Mesenteric fat pad (tissue), 1 donor: ENCODE measurements at regions not wholly inside any gene's neighbourhood (a gene's known extent, or its start where the extent isn't known, plus 50 kb on each side); places are given as distances from the start of the nearest gene placed in this dataset.

ENCODE experiments used
- DNase-seq: peaks from one replicate; pipeline ENCODE4 v3.0.0-alpha.2; 2020; ENCODE audit warnings: low spot score
- donor health status: DM: yes; HTN: yes; CAD: no.

DNA sequence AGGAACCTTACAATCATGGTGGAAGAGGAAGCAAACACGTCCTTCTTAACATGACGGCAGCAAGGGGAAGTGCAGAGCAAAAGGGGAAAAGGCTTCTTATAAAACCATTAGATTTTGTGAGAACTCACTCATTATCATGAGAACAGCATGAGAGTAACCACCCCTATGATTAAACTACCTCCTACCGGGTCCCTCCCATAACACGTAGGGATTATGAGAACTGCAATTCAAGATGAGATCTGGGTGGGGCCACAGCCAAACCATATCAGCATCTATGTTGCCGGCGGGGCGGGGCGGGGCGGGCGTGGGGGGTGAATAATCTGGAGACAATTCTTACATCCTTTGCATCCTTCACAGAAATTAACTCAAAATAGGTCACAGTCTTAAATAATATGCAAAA, 58.8 kb upstream of the GFPT2 start:
- peak; percentile 14 for DNase-seq

DNA sequence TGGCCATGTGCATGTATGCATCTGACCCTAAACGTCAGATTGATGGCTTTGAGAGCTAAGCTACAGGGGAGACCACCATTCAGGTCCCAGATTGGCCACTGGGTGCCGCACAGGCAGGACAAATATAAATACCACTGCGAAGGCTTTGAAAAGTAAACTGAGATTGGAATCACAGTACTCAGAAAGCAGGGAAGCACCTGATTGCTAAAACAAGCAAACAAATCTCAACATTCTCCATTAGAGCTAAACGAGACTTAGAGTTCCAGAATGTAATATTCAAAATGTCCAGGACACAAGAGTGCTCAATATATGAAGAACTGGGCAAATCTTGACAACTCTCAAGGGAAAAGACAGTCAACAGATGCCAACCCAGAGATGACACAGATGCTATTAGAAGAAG, 61.0 kb upstream of the GFPT2 start:
- DNase-seq: peak; percentile 26

DNA sequence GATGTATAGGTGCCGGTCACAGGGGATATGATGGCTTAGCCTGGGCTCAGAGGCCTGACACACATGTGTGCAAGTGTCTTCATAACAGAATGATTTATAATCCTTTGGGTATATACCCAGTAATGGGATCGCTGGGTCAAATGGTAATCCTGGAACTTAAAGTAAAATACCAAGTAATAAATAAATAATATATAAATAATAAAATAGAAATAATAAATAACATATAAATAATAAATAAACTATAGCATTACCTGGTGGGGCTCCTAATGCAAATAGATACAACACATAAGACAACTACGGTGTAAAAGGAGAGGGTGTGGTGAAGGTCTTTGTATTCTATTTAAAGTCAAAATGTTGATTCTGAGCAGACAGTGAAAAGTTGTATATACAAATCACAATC, 68.5 kb upstream of the GFPT2 start:
- peak; percentile 33 for DNase-seq

DNA sequence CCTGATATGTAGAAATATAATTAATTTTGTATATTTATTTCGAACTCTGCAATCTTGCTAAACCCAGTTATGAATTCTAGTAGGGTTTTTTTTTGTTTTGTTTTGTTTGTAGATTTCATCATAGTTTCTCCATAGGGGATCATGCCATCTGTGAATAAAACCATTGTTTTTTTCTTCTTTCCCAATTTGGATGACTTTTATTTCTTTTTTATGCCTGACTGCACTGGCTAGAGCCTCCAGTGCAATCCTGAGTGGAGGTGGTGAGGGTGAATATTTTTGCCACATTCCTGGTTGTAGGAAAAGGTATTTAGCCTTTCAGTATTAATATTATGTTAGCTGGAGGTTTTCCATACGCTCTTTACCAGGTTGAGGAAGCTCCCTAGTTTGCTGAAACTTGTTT, 70.0 kb upstream of the GFPT2 start:
- no peak for DNase-seq

DNA sequence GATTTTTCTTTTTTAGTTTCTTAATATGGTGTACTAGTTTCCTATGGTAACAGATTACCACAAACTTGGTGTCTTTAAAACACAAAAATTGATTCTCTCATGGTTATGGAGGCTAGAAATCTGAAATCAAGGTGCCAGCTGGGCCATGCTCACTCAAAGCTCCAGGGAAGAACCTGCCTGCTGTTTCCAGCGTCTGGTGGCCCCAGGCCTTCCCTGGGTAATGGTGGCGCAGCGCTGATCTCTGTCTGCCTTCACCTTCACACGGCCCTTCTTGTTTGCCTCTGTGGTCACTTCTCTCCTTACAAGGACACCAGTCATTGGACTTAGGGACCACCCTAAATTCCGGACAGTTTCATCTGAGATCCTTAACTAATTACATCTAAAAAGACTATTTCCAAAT, 70.5 kb upstream of the GFPT2 start:
- peak; percentile 35 for DNase-seq

DNA sequence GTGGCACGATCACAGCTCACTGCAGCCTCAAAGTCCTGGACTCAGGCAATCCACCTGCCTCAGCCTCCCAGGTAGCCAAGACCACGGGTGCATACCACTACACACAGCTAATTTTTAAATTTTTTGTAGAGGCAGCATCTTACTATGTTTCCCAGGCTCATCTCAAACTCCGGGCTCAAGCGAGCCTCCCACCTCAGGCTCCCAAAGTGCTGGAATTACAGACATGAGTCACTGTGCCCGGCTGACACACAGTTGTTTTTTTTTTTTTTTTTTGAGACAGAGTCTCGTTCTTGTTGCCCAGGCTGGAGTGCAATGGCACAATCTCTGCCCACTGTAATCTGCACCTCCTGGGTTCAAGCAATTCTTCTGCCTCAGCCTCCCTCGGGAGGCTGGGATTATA, 70.1 kb upstream of the CNOT6 start:
- DNase-seq: peak; percentile 49

DNA sequence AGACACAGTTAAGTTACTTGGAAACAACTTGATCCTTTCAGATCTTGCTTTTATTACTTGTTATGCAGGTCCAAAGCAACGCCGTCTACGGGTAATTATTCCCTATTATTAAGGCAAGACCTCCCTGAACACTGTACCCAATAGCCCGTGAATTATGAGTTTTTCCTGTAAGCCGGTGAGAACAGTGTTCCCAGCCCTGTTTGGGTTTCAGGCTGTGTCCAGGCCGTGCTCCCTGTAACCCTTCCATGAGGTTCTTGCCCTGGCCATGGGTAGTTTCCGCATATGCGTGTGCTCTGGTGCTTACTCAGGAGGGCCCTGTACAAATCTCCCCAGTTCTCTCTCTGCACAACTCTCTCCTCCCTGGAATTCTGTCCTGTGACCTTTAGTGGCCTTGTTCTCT, 65.6 kb upstream of the CNOT6 start:
- no peak for DNase-seq

- no peak for DNase-seq
Observed at GRCh38 chr5:180431932-180432331, 62.2 kb upstream of the CNOT6 start.

DNA sequence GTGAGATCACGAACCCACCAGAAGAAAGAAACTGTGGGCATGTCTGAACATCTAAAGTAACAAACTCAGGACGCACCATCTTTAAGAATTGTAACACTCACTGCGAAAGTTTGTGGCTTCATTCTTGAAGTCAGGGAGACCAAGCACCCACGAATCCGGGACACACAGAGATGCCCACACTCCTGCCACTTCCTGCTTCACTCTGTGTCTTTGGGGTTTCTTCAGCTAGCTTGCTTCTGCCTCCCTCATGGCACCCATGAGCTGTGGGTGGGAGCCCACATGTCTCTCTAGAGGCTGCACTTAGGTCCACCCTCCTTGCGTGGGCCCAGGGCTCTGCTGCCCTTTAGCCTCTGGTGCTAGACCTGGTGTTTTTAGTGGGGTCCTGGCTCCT, 61.2 kb upstream of the CNOT6 start:
- DNase-seq: no peak

- DNase-seq: peak; percentile 69
Observed at GRCh38 chr5:180435594-180435993, 58.6 kb upstream of the CNOT6 start.

DNA sequence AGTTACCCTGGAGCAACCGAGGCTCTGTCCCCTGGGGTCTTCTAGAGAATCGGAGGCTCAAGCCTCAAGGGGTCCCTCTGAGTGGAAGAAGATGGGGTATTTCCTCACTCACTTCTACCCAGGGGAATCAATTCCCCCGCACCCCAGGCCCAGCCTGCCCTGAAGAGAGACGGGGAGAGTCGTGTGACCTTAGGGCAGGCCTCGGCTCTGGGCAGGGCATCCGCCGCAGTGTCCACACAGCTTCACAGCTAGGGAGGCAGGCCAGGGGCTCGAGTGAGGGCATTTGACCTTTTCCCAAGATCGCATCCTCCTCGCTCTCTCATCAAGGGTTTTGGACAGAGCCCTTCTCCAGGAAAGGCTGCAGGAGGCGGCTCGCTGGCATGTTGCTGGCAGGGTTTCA, 57.9 kb upstream of the CNOT6 start:
- peak; percentile 68 for DNase-seq

DNA sequence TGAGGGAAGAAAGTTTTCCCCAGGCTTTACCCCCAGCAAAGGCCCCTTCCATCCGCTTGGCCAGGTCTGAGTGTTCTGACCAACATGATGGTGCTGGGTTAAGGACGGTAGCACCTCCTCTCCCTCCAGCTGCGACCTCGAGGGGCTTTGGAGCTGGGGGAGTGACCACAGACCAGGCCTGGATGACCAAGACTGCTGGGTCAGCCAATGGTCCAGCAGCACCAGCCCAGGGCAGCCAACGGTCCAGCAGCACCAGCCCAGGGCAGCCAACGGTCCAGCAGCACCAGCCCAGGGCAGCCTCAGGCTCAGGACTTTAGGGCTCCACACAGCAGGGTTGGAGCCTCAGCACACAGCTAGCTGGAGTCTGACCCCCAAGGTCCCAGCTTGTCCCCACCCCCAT, 57.2 kb upstream of the CNOT6 start:
- peak; percentile 85 for DNase-seq

- DNase-seq: peak; percentile 62
Observed at GRCh38 chr5:180437336-180437735, 56.8 kb upstream of the CNOT6 start.

- DNase-seq: peak; percentile 62
Observed at GRCh38 chr5:180438785-180439780, 55.1 kb upstream of the CNOT6 start.

- DNase-seq: peak; percentile 65
Observed at GRCh38 chr5:180439911-180440769, 54.0 kb upstream of the CNOT6 start.

GRCh38 chr5:180441564-180442051, 52.6 kb upstream of the CNOT6 start:
- DNase-seq: peak; percentile 73
